C4-2B (cell line): ENCODE measurements at regions not wholly inside any gene's neighbourhood (a gene's known extent, or its start where the extent isn't known, plus 50 kb on each side); places are given as distances from the start of the nearest gene placed in this dataset.
"Not testable (repeated sequence)": the region's sequence is repeated elsewhere in the genome, so short reads cannot be mapped to it uniquely, and the experiment has no call there.

Source experiments
- H3K27ac ChIP-seq: fragments of 450-650 bp; 2 replicates; pipeline ENCODE4 v1.5.1; 2017
- ZFX ChIP-seq: fragments of 450-650 bp; IDR thresholded peaks from 2 replicates; pipeline ENCODE4 v1.6.1; 2017
- TF ChIP-seq, protein P1 (sequence below): fragments of 450-650 bp; conservative IDR thresholded peaks from 2 replicates; pipeline ENCODE4 v1.5.1; 2017; ENCODE audit warnings: mild to moderate bottlenecking

DNA sequence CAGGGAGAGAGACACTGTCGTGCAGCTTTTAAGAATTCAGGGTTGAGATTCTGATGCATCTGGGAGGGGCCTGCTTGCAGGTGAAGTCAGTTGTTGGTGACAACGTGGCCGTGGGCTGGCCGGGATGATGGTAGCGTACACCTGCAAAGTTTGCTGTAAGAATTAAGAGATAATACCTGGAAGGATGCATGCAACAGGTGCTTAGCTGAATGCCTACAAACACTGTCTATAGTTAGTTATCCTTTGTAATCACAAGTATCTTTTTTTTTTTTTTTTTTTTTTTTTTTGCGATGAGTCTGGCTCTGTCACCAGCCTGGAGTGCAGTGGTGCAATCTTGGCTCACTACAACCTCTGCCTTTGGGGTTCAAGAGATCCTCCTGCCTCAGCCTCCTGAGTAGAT lies 259.6 kb downstream of the ASMT start:
- no peak overlapping the region for H3K27ac ChIP-seq
- no peak for TF ChIP-seq ZFX
- TF ChIP-seq, protein P1, sequence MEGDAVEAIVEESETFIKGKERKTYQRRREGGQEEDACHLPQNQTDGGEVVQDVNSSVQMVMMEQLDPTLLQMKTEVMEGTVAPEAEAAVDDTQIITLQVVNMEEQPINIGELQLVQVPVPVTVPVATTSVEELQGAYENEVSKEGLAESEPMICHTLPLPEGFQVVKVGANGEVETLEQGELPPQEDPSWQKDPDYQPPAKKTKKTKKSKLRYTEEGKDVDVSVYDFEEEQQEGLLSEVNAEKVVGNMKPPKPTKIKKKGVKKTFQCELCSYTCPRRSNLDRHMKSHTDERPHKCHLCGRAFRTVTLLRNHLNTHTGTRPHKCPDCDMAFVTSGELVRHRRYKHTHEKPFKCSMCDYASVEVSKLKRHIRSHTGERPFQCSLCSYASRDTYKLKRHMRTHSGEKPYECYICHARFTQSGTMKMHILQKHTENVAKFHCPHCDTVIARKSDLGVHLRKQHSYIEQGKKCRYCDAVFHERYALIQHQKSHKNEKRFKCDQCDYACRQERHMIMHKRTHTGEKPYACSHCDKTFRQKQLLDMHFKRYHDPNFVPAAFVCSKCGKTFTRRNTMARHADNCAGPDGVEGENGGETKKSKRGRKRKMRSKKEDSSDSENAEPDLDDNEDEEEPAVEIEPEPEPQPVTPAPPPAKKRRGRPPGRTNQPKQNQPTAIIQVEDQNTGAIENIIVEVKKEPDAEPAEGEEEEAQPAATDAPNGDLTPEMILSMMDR = no peak

DNA sequence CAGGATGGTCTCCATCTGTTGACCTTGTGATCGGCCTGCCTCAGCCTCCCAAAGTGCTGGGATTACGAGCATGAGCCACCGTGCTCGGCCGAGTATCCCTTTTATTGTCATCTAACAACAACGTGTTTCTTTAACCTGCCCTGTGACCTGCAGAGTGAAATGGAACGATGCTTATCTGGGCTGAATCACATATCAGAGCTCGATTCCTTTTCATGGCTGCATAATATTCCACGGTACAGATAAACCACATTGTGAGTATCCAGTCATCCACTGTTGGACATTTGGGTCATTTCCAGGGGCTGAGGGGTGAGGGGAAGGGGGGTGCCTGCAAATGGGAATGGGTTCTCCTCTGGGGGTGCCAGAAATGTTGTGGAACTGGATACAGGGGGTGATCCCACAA lies 260.0 kb downstream of the ASMT start:
- H3K27ac ChIP-seq = no peak overlapping the region
- TF ChIP-seq ZFX = no peak
- TF ChIP-seq, protein P1 = no peak

DNA sequence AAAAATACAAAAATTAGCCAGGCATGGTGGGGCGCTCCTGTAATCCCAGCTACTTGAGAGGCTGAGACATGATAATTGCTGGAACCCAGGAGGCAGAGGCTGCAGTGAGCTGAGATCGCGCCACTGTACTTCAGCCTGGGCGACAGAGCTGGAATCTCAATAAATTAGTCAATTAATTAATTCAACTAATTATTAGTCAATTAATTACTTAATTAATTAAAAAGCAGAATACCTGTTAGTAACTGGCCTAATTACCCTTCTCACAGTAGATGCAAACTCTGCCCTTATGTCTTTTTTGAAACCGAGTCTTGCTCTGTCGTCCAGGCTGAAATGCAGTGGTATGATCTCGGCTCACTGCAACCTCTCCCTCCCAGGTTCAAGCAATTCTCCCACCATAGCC lies 261.2 kb downstream of the ASMT start:
- no peak overlapping the region for H3K27ac ChIP-seq
- TF ChIP-seq, protein P1 = no peak
- no peak for TF ChIP-seq ZFX

DNA sequence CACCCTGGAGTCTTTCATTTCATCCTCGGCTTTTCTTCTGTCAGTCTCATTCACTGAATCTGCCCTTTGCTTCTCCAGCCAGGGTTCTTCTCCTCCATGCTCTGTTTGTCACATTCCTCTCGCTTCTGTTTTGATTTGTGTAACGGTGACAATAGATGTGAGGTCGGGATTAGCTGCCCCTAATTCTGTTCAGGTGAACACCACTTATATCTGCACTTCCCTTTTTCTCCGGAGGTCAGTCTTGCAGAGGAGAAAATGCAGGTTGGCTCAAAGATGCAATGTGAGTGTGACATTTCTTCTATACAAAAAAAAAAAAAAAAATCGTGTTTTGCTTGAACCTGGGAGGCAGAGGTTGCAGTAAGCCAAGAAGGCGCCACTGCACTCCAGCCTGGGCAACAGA lies 262.9 kb downstream of the ASMT start:
- H3K27ac ChIP-seq = no peak overlapping the region
- TF ChIP-seq, protein P1 = no peak
- no peak for TF ChIP-seq ZFX

DNA sequence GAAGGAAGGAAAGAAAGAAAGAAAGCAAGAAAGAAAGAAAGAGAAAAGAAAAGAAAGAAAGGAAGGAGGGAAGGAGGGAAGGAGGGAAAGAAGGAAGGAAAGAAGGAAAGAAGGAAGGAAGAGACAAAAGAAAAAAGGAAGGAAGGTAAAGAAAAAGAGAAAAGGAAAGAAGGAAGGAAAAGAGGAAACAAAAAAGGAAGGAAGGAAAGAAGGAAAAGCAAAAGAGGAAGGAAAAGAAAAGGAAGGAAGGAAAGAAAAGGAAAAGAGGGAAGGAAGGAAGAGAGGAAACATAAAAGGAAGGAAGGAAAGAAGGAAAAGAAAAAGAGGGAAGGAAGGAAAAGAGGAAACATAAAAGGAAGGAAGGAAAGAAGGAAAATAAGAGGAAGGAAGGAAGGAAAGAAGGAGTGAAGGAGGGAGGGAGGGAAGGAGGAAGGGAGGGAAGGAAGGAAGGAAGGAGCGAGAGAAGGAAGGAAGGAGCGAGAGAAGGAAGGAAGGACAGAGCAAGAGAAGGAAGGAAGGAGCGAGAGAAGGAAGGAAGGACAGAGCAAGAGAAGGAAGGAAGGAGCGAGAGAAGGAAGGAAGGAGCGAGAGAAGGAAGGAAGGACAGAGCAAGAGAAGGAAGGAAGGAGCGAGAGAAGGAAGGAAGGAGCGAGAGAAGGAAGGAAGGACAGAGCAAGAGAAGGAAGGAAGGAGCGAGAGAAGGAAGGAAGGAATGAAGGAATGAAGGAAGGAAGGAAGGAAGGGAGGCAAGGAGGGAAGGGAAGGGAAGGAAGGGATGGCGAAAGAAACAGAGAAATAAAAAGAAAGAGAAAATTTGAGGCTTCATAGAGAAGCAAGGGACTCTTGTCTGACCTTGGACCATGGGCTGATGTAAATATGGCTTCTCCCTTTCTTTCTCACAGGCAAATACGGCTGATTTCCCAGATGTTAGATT lies 266.3 kb downstream of the ASMT start:
- H3K27ac ChIP-seq = not testable (repeated sequence)

DNA sequence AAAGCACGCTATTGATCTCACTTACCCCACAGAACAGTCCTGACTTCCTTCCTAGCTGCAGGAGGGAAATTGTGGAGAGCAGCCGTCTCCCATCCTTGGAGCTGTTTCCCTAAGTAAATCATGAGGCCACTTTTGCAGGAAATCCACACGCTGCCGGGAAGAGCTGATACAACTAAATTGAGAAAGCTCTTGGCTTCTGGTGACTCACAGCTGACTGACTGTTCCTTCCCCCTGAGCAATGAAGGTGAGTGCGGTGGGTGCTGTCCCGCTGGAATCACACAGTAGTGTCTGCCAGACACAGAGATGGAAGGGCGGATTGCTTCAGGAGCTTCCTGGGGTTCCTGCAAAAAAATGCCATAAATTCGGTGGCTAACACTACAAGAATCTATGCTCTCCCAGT lies 268.9 kb downstream of the ASMT start:
- no peak overlapping the region for H3K27ac ChIP-seq
- no peak for TF ChIP-seq ZFX
- TF ChIP-seq, protein P1 = no peak

DNA sequence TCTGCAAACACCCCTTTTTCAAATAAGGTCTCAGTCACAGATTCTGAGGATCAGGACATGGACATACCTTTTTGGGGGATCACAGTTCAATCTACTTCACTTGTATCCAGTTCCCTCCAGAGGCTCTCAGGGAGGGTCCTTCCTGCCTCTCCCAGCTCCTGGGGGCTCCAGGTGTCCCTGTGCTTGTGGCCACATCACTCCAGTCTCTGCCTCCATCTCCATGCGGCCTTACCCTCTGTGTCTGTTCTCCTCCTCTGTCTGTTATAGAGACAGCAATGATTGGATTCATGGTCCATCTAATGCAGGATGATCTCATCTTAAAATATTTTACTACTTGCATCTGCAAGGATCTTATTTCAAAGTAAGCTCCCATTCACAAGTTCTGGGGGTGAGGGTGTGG lies 269.6 kb downstream of the ASMT start:
- H3K27ac ChIP-seq = no peak overlapping the region
- TF ChIP-seq ZFX = no peak
- TF ChIP-seq, protein P1 = no peak

DNA sequence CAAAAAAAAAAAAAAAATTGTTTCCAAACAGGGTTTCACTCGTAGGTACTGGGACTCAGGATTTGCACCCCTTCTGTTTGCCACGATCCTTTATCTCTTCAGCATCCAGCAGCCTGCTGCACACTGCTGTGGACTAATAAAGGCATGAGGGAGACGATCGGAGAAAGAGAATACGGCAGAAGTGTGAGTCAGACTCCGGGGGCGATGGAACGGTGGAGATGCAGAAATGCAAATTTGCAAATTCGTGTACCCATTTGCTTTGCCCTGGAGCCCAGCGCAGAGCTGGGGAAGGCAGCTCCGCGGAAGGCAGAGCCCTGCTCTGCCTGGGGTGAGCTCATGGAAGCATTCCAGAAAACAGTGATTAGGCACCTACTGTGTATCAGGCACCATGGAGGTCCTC lies 270.3 kb downstream of the ASMT start:
- no peak for TF ChIP-seq ZFX
- H3K27ac ChIP-seq = no peak overlapping the region

DNA sequence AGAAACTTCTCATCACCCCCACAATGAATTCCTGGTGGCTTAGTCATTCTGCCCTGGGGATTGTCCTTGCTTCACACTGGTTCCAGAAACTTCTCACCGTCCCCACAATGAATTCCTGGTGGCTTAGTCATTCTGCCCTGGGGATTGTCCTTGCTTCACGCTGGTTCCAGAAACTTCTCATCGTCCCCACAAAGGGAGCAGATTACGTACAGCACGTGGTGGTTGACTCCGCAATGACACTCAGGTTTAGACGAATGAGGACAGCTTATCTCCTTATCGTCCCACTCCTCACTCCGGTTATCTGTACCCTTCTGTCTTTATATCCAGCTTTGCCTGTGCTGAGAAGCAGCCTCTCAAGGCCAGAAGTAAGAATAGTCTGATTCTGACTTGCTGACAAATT lies 273.4 kb downstream of the ASMT start:
- not testable (repeated sequence) for H3K27ac ChIP-seq
